ENCODE measurements at regions not wholly inside any gene's neighbourhood (a gene's known extent, or its start where the extent isn't known, plus 50 kb on each side); places are given as distances from the start of the nearest gene placed in this dataset.

- no peak for DNase-seq (ENCODE audit: low read depth)
These were observed 176.3 kb downstream of the ZNF621 start for GRCh38 chr3:40701016-40701588.

GRCh38 chr3:40704224-40704623 lies 179.5 kb downstream of the ZNF621 start:
- no peak for DNase-seq (ENCODE audit: low read depth)

GRCh38 chr3:40705663-40706062 lies 180.9 kb downstream of the ZNF621 start:
- DNase-seq (ENCODE audit: low read depth), result no peak

GRCh38 chr3:40713306-40713705 lies 188.5 kb downstream of the ZNF621 start:
- DNase-seq (ENCODE audit: low read depth), result no peak

GRCh38 chr3:40713795-40714194 lies 189.0 kb downstream of the ZNF621 start:
- no peak for DNase-seq (ENCODE audit: low read depth)

- DNase-seq (ENCODE audit: low read depth), result no peak
These were observed 190.1 kb downstream of the ZNF621 start for GRCh38 chr3:40714771-40715345.

GRCh38 chr3:40715551-40715950 lies 190.8 kb downstream of the ZNF621 start:
- no peak for DNase-seq (ENCODE audit: low read depth)

GRCh38 chr3:40717471-40717870 lies 192.7 kb downstream of the ZNF621 start:
- DNase-seq (ENCODE audit: low read depth), result no peak

- no peak for DNase-seq (ENCODE audit: low read depth)
These were observed 193.4 kb downstream of the ZNF621 start for GRCh38 chr3:40718209-40718608.

GRCh38 chr3:40718681-40719080 lies 193.9 kb downstream of the ZNF621 start:
- DNase-seq (ENCODE audit: low read depth), result no peak

GRCh38 chr3:40719660-40720287 lies 195.0 kb downstream of the ZNF621 start:
- no peak for DNase-seq (ENCODE audit: low read depth)

- no peak for DNase-seq (ENCODE audit: low read depth)
These were observed 195.6 kb downstream of the ZNF621 start for GRCh38 chr3:40720341-40720740.

- DNase-seq (ENCODE audit: low read depth), result no peak
These were observed 196.1 kb downstream of the ZNF621 start for GRCh38 chr3:40720863-40721262.

- DNase-seq (ENCODE audit: low read depth), result no peak
These were observed 198.4 kb downstream of the ZNF621 start for GRCh38 chr3:40723083-40723660.

- no peak for DNase-seq (ENCODE audit: low read depth)
These were observed 200.3 kb downstream of the ZNF621 start for GRCh38 chr3:40725031-40725430.

GRCh38 chr3:40731445-40731844 lies 206.7 kb downstream of the ZNF621 start:
- no peak for DNase-seq (ENCODE audit: low read depth)

- no peak for DNase-seq (ENCODE audit: low read depth)
These were observed 212.2 kb downstream of the ZNF621 start for GRCh38 chr3:40736943-40737342.

GRCh38 chr3:40737343-40737742 lies 212.6 kb downstream of the ZNF621 start:
- DNase-seq (ENCODE audit: low read depth), result no peak

GRCh38 chr3:40739971-40740370 lies 215.2 kb downstream of the ZNF621 start:
- no peak for DNase-seq (ENCODE audit: low read depth)

- DNase-seq (ENCODE audit: low read depth), result no peak
These were observed 217.0 kb downstream of the ZNF621 start for GRCh38 chr3:40741729-40742128.

- no peak for DNase-seq (ENCODE audit: low read depth)
These were observed 220.8 kb downstream of the ZNF621 start for GRCh38 chr3:40745381-40746106.

GRCh38 chr3:40751666-40752065 lies 226.9 kb downstream of the ZNF621 start:
- DNase-seq (ENCODE audit: low read depth), result no peak

- DNase-seq (ENCODE audit: low read depth), result no peak
These were observed 227.7 kb downstream of the ZNF621 start for GRCh38 chr3:40752492-40752891.

Data from stimulated activated CD4-positive, alpha-beta T cell treated with anti-CD3 and anti-CD28 coated beads, Interleukin-2, amount 100 ng/mL, for 4 hours (primary cell).